ENCODE measurements at regions not wholly inside any gene's neighbourhood (a gene's known extent, or its start where the extent isn't known, plus 50 kb on each side); places are given as distances from the start of the nearest gene placed in this dataset.

GRCh38 chr7:25311346-25311745 lies 83.1 kb upstream of the NPVF start:
- no peaks in the 10 kb centered on the region for H3F3A ChIP-seq (ENCODE audit: insufficient read depth, low read depth)
- intact Hi-C loops (cut with micrococcal nuclease; ENCODE audit: unreplicated experiment) = no loop called here
- H3K36me3 ChIP-seq (ENCODE audit: low read depth) = no peaks in the 10 kb centered on the region
- no peak overlapping the region for H2AFZ ChIP-seq
- no peaks in the 10 kb centered on the region for H3K79me2 ChIP-seq (ENCODE audit: low read depth)
- H3K4me2 ChIP-seq = no peak overlapping the region
- no peak for DNase-seq
- no peaks in the 10 kb centered on the region for H3K9me3 ChIP-seq (ENCODE audit: insufficient read depth, low read depth)
- ChIA-PET CTCF (no interaction called here), POLR2A (ENCODE audit: unreplicated experiment) (no interaction called here)
- no peak overlapping the region for H3K4me3 ChIP-seq
- H3K27ac ChIP-seq = no peak overlapping the region
- peaks cover 94% of the 10 kb centered on the region for H3K27me3 ChIP-seq (ENCODE audit: insufficient read depth, low read depth)
- no peak for TF ChIP-seq EZH2 (IDR thresholded peaks at IDR 0.05; ENCODE audit: low read depth)
- TF ChIP-seq, protein P1, sequence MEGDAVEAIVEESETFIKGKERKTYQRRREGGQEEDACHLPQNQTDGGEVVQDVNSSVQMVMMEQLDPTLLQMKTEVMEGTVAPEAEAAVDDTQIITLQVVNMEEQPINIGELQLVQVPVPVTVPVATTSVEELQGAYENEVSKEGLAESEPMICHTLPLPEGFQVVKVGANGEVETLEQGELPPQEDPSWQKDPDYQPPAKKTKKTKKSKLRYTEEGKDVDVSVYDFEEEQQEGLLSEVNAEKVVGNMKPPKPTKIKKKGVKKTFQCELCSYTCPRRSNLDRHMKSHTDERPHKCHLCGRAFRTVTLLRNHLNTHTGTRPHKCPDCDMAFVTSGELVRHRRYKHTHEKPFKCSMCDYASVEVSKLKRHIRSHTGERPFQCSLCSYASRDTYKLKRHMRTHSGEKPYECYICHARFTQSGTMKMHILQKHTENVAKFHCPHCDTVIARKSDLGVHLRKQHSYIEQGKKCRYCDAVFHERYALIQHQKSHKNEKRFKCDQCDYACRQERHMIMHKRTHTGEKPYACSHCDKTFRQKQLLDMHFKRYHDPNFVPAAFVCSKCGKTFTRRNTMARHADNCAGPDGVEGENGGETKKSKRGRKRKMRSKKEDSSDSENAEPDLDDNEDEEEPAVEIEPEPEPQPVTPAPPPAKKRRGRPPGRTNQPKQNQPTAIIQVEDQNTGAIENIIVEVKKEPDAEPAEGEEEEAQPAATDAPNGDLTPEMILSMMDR (conservative IDR thresholded peaks at IDR 0.05) = no peak
- no TSS peak for BruUV-seq (replicated peaks)
- H3K9me2 ChIP-seq (ENCODE audit: insufficient read depth) = no peaks in the 10 kb centered on the region
- H3K4me1 ChIP-seq (replicated peaks; ENCODE audit: insufficient read depth) = no peaks in the 10 kb centered on the region
- H4K20me1 ChIP-seq (ENCODE audit: insufficient read depth) = no peaks in the 10 kb centered on the region; the same call in 1 of the 2 replicates

DNA sequence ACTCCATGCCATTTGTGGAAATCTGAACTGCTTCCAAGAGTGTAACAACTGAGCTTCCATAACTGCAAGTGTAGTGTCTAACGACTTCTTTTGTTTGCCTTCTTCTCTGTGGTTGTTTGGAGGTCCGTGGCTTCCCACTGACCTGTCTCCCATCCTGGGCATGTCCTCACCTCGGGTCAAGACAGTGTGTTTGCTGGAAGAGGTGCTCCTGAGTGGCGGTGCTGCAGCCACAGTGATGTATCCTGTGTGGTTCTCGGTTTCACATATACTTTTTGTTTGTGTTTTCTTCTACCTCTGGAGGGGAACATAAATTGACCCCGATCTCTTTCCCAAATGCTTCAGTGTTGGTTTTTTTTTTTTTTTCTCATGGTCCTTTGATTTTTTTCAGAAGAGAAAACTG lies 84.7 kb upstream of the NPVF start:
- Histone ChIP-seq H4K20me1 (ENCODE audit: insufficient read depth) (no peaks in the 10 kb centered on the region; the same call in 1 of the 2 replicates), H3K9me2 (ENCODE audit: insufficient read depth) (no peaks in the 10 kb centered on the region), H3K4me3 (no peak overlapping the region), H2AFZ (no peak overlapping the region), H3K9me3 (ENCODE audit: insufficient read depth, low read depth) (no peaks in the 10 kb centered on the region), H3K4me1 (replicated peaks; ENCODE audit: insufficient read depth) (no peaks in the 10 kb centered on the region), H3K27me3 (ENCODE audit: insufficient read depth, low read depth) (peaks cover 98% of the 10 kb centered on the region), H3K4me2 (no peak overlapping the region), H3F3A (ENCODE audit: insufficient read depth, low read depth) (no peaks in the 10 kb centered on the region), H3K79me2 (ENCODE audit: low read depth) (no peaks in the 10 kb centered on the region), H3K27ac (no peak overlapping the region), H3K36me3 (ENCODE audit: low read depth) (no peaks in the 10 kb centered on the region)
- POLR2A ChIA-PET (ENCODE audit: unreplicated experiment) = no interaction called here
- intact Hi-C loops (cut with micrococcal nuclease; ENCODE audit: unreplicated experiment) = no loop called here
- DNase-seq = no peak
- CTCF ChIA-PET = no interaction called here
- TF ChIP-seq, protein P1 (conservative IDR thresholded peaks at IDR 0.05) = no peak
- TF ChIP-seq EZH2 (IDR thresholded peaks at IDR 0.05; ENCODE audit: low read depth) = no peak
- BruUV-seq (replicated peaks) = no TSS peak

DNA sequence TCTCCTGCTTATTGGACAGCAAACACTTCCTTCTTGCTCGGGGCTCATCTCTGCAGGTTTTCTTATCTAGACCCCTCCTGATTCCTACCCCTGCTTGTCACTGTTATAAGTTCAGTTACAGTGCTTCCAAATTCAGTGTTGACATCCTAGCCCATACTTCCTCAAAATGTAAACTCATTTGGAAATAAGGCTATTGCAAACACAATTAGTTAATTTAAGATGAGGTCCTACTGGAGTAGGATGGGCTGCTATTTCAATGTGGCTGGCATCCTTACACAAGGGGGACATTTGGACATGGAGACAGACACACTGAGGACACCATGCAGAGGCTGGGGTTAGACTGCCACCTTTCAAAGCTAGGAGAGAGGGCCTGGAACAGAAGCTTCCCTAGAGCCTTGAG lies 85.2 kb upstream of the NPVF start:
- no peak for DNase-seq
- POLR2A ChIA-PET (ENCODE audit: unreplicated experiment) = no interaction called here

More for the DNA sequence above, 85.2 kb upstream of the NPVF start:
- no peaks in the 10 kb centered on the region; the same call in 1 of the 2 replicates for H4K20me1 ChIP-seq (ENCODE audit: insufficient read depth)
- no peaks in the 10 kb centered on the region for H3K79me2 ChIP-seq (ENCODE audit: low read depth)
- no peaks in the 10 kb centered on the region for H3F3A ChIP-seq (ENCODE audit: insufficient read depth, low read depth)
- no peaks in the 10 kb centered on the region for H3K36me3 ChIP-seq (ENCODE audit: low read depth)
- intact Hi-C loops (cut with micrococcal nuclease; ENCODE audit: unreplicated experiment) = no loop called here
- no peaks in the 10 kb centered on the region for H3K4me1 ChIP-seq (replicated peaks; ENCODE audit: insufficient read depth)
- no peaks in the 10 kb centered on the region for H3K9me2 ChIP-seq (ENCODE audit: insufficient read depth)
- H3K4me2 ChIP-seq = no peak overlapping the region
- no peak overlapping the region for H3K27ac ChIP-seq
- BruUV-seq (replicated peaks) = no TSS peak
- peaks cover 96% of the 10 kb centered on the region for H3K27me3 ChIP-seq (ENCODE audit: insufficient read depth, low read depth)
- no peak overlapping the region for H3K4me3 ChIP-seq
- no peaks in the 10 kb centered on the region for H3K9me3 ChIP-seq (ENCODE audit: insufficient read depth, low read depth)
- no peak overlapping the region for H2AFZ ChIP-seq
- CTCF ChIA-PET = no interaction called here
- TF ChIP-seq EZH2 (IDR thresholded peaks at IDR 0.05; ENCODE audit: low read depth) = no peak
- TF ChIP-seq, protein P1 (conservative IDR thresholded peaks at IDR 0.05) = no peak
